T-helper 1 cell treated with Interleukin-12 subunit alpha and Interleukin-12 subunit beta and Interleukin-4 antibody, amounts not matched to agents 30 μg/mL and 1 μg/mL, for 36 hours (primary cell): ENCODE measurements at regions not wholly inside any gene's neighbourhood (a gene's known extent, or its start where the extent isn't known, plus 50 kb on each side); places are given as distances from the start of the nearest gene placed in this dataset.

Experiments used
- H3K27ac Mint-ChIP-seq: one replicate; pipeline ENCODE4 v1.8.0; 2021; ENCODE audit warnings: mild to moderate bottlenecking, mixed read lengths
- H3K27me3 Mint-ChIP-seq: one replicate; pipeline ENCODE4 v1.8.0; 2021; ENCODE audit warnings: low read depth, mixed read lengths
- H3K36me3 Mint-ChIP-seq: one replicate; pipeline ENCODE4 v1.8.0; 2021; ENCODE audit warnings: low read depth, mixed read lengths
- H3K4me1 Mint-ChIP-seq: one replicate; pipeline ENCODE4 v1.8.0; 2021; ENCODE audit warnings: low read depth, mixed read lengths
- H3K4me3 Mint-ChIP-seq: one replicate; pipeline ENCODE4 v1.8.0; 2021; ENCODE audit warnings: mild to moderate bottlenecking, moderate library complexity, mixed read lengths
- H3K9me3 Mint-ChIP-seq: one replicate; pipeline ENCODE4 v1.8.0; 2021; ENCODE audit warnings: mixed read lengths

DNA sequence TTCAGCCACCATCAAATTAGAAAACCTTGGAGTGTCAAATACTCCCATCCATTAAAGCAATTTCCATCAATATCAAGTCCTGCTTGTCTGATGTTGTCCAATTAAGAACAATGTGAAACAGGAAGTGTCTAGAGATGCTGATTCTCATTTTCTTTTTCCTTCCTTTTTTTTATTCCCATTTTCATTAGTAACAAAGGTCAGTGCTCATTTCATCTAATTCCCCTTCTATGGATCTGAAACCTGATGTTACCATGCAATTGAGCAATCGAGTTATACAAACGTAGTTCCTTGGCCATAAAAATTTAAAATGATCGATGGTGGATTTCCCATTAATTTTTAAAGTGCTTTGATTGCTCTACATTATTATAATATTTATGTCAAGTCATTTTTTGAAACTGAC lies 330.6 kb upstream of the ZC3H12C start:
- Mint-ChIP-seq H3K4me1 (no peaks in the 10 kb centered on the region), H3K4me3 (no peak overlapping the region)

DNA sequence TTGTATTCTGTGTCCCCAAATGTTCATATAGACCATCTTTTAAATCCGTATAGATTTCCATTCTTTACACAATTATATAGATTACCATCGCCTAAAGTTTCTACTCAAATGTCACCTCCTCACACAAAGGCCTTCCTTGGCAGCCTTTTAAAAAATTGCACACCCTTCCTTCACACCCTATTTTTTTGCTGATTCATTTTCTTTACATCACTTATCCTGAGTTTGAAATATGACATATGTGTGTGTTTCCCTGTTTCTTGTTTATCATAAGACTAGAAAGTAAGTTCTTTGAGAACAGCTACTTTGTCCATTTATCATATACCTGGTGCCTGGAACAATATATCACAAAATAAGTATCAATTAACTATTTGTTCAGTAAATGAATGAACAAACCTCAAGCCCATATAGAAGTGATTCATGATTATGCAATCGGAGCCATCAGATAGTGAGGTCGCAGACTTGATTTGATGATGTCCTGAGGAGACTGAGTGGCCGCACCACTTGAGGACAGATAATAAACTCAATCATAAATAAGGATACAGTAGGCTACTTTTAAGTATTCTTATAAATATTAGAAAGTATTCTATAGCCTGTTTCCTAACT lies 327.4 kb upstream of the ZC3H12C start:
- peaks cover 5% of the 10 kb centered on the region for H3K9me3 Mint-ChIP-seq
- no peaks in the 10 kb centered on the region for H3K4me1 Mint-ChIP-seq
- no peak overlapping the region for H3K4me3 Mint-ChIP-seq
- H3K27ac Mint-ChIP-seq = no peak overlapping the region
- H3K27me3 Mint-ChIP-seq = no peaks in the 10 kb centered on the region
- no peaks in the 10 kb centered on the region for H3K36me3 Mint-ChIP-seq

More for the DNA sequence above, 330.6 kb upstream of the ZC3H12C start:
- Mint-ChIP-seq H3K27ac (no peak overlapping the region), H3K36me3 (no peaks in the 10 kb centered on the region), H3K27me3 (no peaks in the 10 kb centered on the region), H3K9me3 (peaks cover 9% of the 10 kb centered on the region)

- Mint-ChIP-seq H3K9me3 (no peaks in the 10 kb centered on the region), H3K4me3 (no peak overlapping the region), H3K27me3 (no peaks in the 10 kb centered on the region), H3K4me1 (no peaks in the 10 kb centered on the region), H3K36me3 (no peaks in the 10 kb centered on the region), H3K27ac (no peak overlapping the region)
Observed at GRCh38 chr11:109769858-109770257, 323.3 kb upstream of the ZC3H12C start.

DNA sequence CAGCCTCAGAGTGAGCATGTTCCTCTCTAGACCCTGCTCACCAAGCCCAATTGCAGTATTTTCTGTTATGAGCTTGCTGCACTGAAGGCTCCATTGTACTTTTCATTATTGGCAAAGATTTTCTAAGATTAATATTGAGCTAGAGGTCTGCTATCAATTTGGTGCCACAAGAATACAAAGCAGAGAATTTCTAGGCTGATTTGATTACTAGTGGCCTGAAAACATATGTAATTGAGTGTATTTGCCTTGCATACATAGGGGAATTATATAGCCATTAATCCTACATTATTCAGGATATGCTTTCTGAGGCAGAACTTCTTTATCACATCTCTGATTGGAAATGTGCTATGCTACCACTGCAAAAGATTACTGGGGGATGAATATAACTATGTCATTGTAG lies 322.9 kb upstream of the ZC3H12C start:
- H3K4me3 Mint-ChIP-seq = no peak overlapping the region
- no peaks in the 10 kb centered on the region for H3K9me3 Mint-ChIP-seq
- no peak overlapping the region for H3K27ac Mint-ChIP-seq
- H3K36me3 Mint-ChIP-seq = no peaks in the 10 kb centered on the region
- H3K27me3 Mint-ChIP-seq = no peaks in the 10 kb centered on the region
- no peaks in the 10 kb centered on the region for H3K4me1 Mint-ChIP-seq

GRCh38 chr11:109772892-109773291 lies 320.3 kb upstream of the ZC3H12C start:
- Mint-ChIP-seq H3K36me3 (no peaks in the 10 kb centered on the region), H3K27me3 (no peaks in the 10 kb centered on the region), H3K4me1 (no peaks in the 10 kb centered on the region), H3K9me3 (no peaks in the 10 kb centered on the region), H3K4me3 (no peak overlapping the region), H3K27ac (no peak overlapping the region)

- Mint-ChIP-seq H3K9me3 (no peaks in the 10 kb centered on the region), H3K27ac (no peak overlapping the region), H3K36me3 (no peaks in the 10 kb centered on the region), H3K4me3 (no peak overlapping the region), H3K4me1 (no peaks in the 10 kb centered on the region), H3K27me3 (no peaks in the 10 kb centered on the region)
Observed at GRCh38 chr11:109775686-109776085, 317.5 kb upstream of the ZC3H12C start.

- Mint-ChIP-seq H3K4me1 (no peaks in the 10 kb centered on the region), H3K27me3 (no peaks in the 10 kb centered on the region), H3K27ac (no peak overlapping the region), H3K4me3 (no peak overlapping the region), H3K36me3 (no peaks in the 10 kb centered on the region), H3K9me3 (no peaks in the 10 kb centered on the region)
Observed at GRCh38 chr11:109783014-109783413, 310.2 kb upstream of the ZC3H12C start.

DNA sequence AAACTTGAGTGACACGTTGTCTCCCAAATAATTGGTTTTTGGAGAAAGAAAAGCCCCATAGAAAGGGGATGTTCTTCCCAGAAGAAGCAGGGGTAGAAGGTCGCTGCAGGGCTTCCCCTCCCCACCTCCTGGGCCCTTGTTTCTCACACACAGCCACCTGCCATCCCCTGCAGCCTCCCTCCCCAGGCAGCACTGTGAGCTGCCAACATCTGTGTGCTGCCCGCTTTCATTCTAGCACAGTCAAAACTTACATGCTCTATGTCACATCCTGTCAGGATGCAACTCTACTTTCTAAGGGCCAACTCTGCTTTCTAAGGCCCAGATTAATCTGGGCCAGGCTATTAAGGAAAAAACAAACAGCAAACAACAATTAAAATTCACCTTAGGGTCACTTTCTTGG lies 309.4 kb upstream of the ZC3H12C start:
- H3K27me3 Mint-ChIP-seq = no peaks in the 10 kb centered on the region
- no peak overlapping the region for H3K27ac Mint-ChIP-seq

DNA sequence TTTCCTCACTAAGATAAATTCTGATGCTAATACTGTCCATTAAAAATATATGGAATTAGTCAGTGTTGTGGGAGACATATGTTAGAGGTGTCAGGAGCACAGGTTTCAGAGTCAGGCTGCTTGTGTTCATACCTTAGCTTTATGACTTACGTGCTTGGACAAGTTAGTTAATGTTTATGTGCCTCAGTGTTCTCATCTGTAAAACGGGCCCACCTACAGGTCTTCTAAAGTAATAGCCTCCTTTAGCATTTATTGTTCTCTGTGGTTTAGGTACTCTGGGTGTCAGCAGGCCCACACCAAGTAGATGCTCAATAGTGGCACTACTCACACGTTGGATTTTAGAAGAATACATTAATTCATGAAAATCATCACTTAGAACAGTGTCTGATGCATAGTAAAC lies 308.7 kb upstream of the ZC3H12C start:
- Mint-ChIP-seq H3K4me3 (no peak overlapping the region), H3K4me1 (no peaks in the 10 kb centered on the region), H3K9me3 (no peaks in the 10 kb centered on the region), H3K27me3 (no peaks in the 10 kb centered on the region), H3K27ac (no peak overlapping the region), H3K36me3 (no peaks in the 10 kb centered on the region)

More for the DNA sequence above, 309.4 kb upstream of the ZC3H12C start:
- H3K4me1 Mint-ChIP-seq = no peaks in the 10 kb centered on the region
- H3K36me3 Mint-ChIP-seq = no peaks in the 10 kb centered on the region
- no peaks in the 10 kb centered on the region for H3K9me3 Mint-ChIP-seq
- H3K4me3 Mint-ChIP-seq = no peak overlapping the region

- no peaks in the 10 kb centered on the region for H3K36me3 Mint-ChIP-seq
- H3K9me3 Mint-ChIP-seq = no peaks in the 10 kb centered on the region
- no peak overlapping the region for H3K4me3 Mint-ChIP-seq
- no peaks in the 10 kb centered on the region for H3K27me3 Mint-ChIP-seq
- no peak overlapping the region for H3K27ac Mint-ChIP-seq
- no peaks in the 10 kb centered on the region for H3K4me1 Mint-ChIP-seq
Observed at GRCh38 chr11:109785198-109785597, 308.0 kb upstream of the ZC3H12C start.

- no peaks in the 10 kb centered on the region for H3K9me3 Mint-ChIP-seq
Observed at GRCh38 chr11:109785714-109786113, 307.5 kb upstream of the ZC3H12C start.

GRCh38 chr11:109788948-109789490 lies 304.2 kb upstream of the ZC3H12C start:
- H3K4me1 Mint-ChIP-seq = no peaks in the 10 kb centered on the region
- H3K36me3 Mint-ChIP-seq = no peaks in the 10 kb centered on the region
- H3K27ac Mint-ChIP-seq = no peak overlapping the region
- H3K4me3 Mint-ChIP-seq = no peak overlapping the region
- no peaks in the 10 kb centered on the region for H3K9me3 Mint-ChIP-seq
- H3K27me3 Mint-ChIP-seq = no peaks in the 10 kb centered on the region

More at GRCh38 chr11:109785714-109786113, 307.5 kb upstream of the ZC3H12C start:
- H3K36me3 Mint-ChIP-seq = no peaks in the 10 kb centered on the region
- no peak overlapping the region for H3K4me3 Mint-ChIP-seq
- no peaks in the 10 kb centered on the region for H3K4me1 Mint-ChIP-seq
- no peaks in the 10 kb centered on the region for H3K27me3 Mint-ChIP-seq
- no peak overlapping the region for H3K27ac Mint-ChIP-seq

GRCh38 chr11:109789901-109790300 lies 303.3 kb upstream of the ZC3H12C start:
- no peaks in the 10 kb centered on the region for H3K9me3 Mint-ChIP-seq
- no peaks in the 10 kb centered on the region for H3K27me3 Mint-ChIP-seq
- no peak overlapping the region for H3K4me3 Mint-ChIP-seq
- H3K4me1 Mint-ChIP-seq = no peaks in the 10 kb centered on the region
- H3K27ac Mint-ChIP-seq = no peak overlapping the region
- no peaks in the 10 kb centered on the region for H3K36me3 Mint-ChIP-seq

GRCh38 chr11:109791337-109791736 lies 301.9 kb upstream of the ZC3H12C start:
- Mint-ChIP-seq H3K27ac (no peak overlapping the region), H3K4me1 (no peaks in the 10 kb centered on the region), H3K4me3 (no peak overlapping the region), H3K36me3 (no peaks in the 10 kb centered on the region), H3K9me3 (no peaks in the 10 kb centered on the region), H3K27me3 (no peaks in the 10 kb centered on the region)

GRCh38 chr11:109794501-109794900 lies 298.7 kb upstream of the ZC3H12C start:
- no peaks in the 10 kb centered on the region for H3K36me3 Mint-ChIP-seq
- no peak overlapping the region for H3K4me3 Mint-ChIP-seq
- no peaks in the 10 kb centered on the region for H3K9me3 Mint-ChIP-seq
- H3K4me1 Mint-ChIP-seq = no peaks in the 10 kb centered on the region
- H3K27me3 Mint-ChIP-seq = no peaks in the 10 kb centered on the region
- H3K27ac Mint-ChIP-seq = no peak overlapping the region

DNA sequence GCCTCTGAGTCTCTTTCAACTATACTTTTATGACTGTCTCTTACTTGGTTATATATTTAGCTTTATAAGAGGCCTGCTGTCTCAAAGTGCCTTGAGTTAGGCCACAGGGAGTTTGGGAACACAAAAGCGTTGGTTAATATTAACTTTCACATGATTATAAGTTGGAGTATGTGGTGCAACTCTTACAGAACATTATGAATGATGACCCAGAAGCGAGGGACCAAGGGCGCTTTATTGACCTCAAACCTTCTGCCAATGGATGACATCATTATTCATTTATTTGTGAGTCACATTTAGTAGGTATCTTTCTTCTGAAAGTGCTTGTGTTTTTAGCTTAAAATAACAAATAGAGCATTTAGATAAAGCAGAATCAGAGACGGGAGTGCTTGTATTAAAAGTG lies 298.0 kb upstream of the ZC3H12C start:
- Mint-ChIP-seq H3K27ac (no peak overlapping the region), H3K27me3 (no peaks in the 10 kb centered on the region), H3K4me1 (no peaks in the 10 kb centered on the region), H3K9me3 (no peaks in the 10 kb centered on the region), H3K4me3 (no peak overlapping the region), H3K36me3 (no peaks in the 10 kb centered on the region)
